Coronary artery (tissue), 2 donors: ENCODE measurements at regions not wholly inside any gene's neighbourhood (a gene's known extent, or its start where the extent isn't known, plus 50 kb on each side); places are given as distances from the start of the nearest gene placed in this dataset.

Experiments used
- DNase-seq: peaks from one replicate; pipeline ENCODE4 v3.0.0-alpha.2; 2017; ENCODE audit warnings: low spot score
- H3K27ac ChIP-seq, 2 donors: fragments of 200-600 bp; sonication (generic); one replicate each; pipeline ENCODE4 v1.5.1; 2016 to 2019
- H3K4me3 ChIP-seq: fragments of 200-600 bp; sonication (generic); 2 replicates; pipeline ENCODE4 v1.5.1; 2016; ENCODE audit warnings: mild to moderate bottlenecking, moderate library complexity
- CTCF ChIP-seq: fragments of 200-600 bp; sonication (generic); IDR thresholded peaks from one replicate; pipeline ENCODE4 v1.5.1; 2019; ENCODE audit warnings: antibody characterized with exemption

GRCh38 chr13:26934096-26934495, 173.5 kb upstream of the GPR12 start:
- Histone ChIP-seq H3K4me3 (no peak overlapping the region), H3K27ac (no peak overlapping the region)
- TF ChIP-seq CTCF, result no peak
- no peak for DNase-seq

- H3K4me3 ChIP-seq, result no peak overlapping the region
- H3K27ac ChIP-seq, result no peak overlapping the region
- DNase-seq, result no peak
- no peak for TF ChIP-seq CTCF
These were observed 171.9 kb upstream of the GPR12 start for GRCh38 chr13:26932465-26932864.

- Histone ChIP-seq H3K4me3 (peak overlapping the region; percentile 13), H3K27ac (no peak overlapping the region)
- peak; percentile 95 for TF ChIP-seq CTCF
- no peak for DNase-seq
These were observed 169.6 kb upstream of the GPR12 start for GRCh38 chr13:26929971-26930730.

GRCh38 chr13:26927511-26927910, 166.9 kb upstream of the GPR12 start:
- no peak overlapping the region for H3K4me3 ChIP-seq
- no peak overlapping the region for H3K27ac ChIP-seq
- TF ChIP-seq CTCF, result no peak
- no peak for DNase-seq

- TF ChIP-seq CTCF, result no peak
These were observed 165.8 kb upstream of the GPR12 start for GRCh38 chr13:26926371-26926770.

GRCh38 chr13:26923824-26924605, 163.4 kb upstream of the GPR12 start:
- TF ChIP-seq CTCF, result no peak
- H3K27ac ChIP-seq, result no peak overlapping the region
- no peak for DNase-seq
- H3K4me3 ChIP-seq, result no peak overlapping the region

More at GRCh38 chr13:26926371-26926770, 165.8 kb upstream of the GPR12 start:
- H3K27ac ChIP-seq, result no peak overlapping the region
- H3K4me3 ChIP-seq, result no peak overlapping the region
- DNase-seq, result no peak
